Esophagus squamous epithelium (tissue), 5 donors: ENCODE measurements at regions not wholly inside any gene's neighbourhood (a gene's known extent, or its start where the extent isn't known, plus 50 kb on each side); places are given as distances from the start of the nearest gene placed in this dataset.

Source experiments
- DNase-seq: peaks from one replicate; lab custom pipeline; 2025; lab: John Stamatoyannopoulos, UW
- H3K27ac ChIP-seq, 4 donors: fragments of 200-600 bp; sonication (generic); one replicate each; pipeline ENCODE4 v1.5.1; 2016 to 2019; ENCODE audit warnings: mild to moderate bottlenecking in 1 of 4
- H3K27me3 ChIP-seq, 4 donors: fragments of 200-600 bp; sonication (generic); 1 replicate in 3 of 4; 2 replicates in 1 of 4; pipeline versions ENCODE4 v1.5.1 to v1.6.0; 2017 to 2021; ENCODE audit warnings: antibody characterized with exemption in 1 of 4
- H3K36me3 ChIP-seq, 3 donors: fragments of 200-600 bp; sonication (generic); one replicate each; pipeline ENCODE4 v1.5.1; 2016 to 2019
- H3K4me1 ChIP-seq, 3 donors: fragments of 200-600 bp; sonication (generic); one replicate each; pipeline ENCODE4 v1.5.1; 2017 to 2019
- H3K4me3 ChIP-seq, 4 donors: fragments of 200-600 bp; sonication (generic); 1 replicate in 3 of 4; 2 replicates in 1 of 4; pipeline ENCODE4 v1.5.1; 2016 to 2019; ENCODE audit warnings: mild to moderate bottlenecking in 2 of 4, moderate library complexity in 1 of 4
- H3K9me3 ChIP-seq, 3 donors: fragments of 200-600 bp; sonication (generic); one replicate each; pipeline ENCODE4 v1.5.1; 2016 to 2019
- CTCF ChIP-seq, 6 experiments: fragments of 450-650 bp in 4 of 6; fragments of 200-600 bp in 2 of 6; sonication (generic) in 2 of 6; IDR thresholded peaks; one replicate each; pipeline ENCODE4 v1.5.1; 2016 to 2019; ENCODE audit warnings: antibody characterized with exemption in 6 of 6, mild to moderate bottlenecking in 4 of 6, moderate library complexity in 4 of 6
- POLR2A ChIP-seq, 4 donors: fragments of 450-650 bp; IDR thresholded peaks; one replicate each; pipeline ENCODE4 v1.6.1; 2017; ENCODE audit warnings: antibody characterized with exemption in 4 of 4, mild to moderate bottlenecking in 4 of 4, moderate library complexity in 3 of 4
- WGBS, 2 donors: methylation state at CpG; one replicate each; pipeline ENCODE4 v1.1.5; 2018; 5-methylcytosine and 5-hydroxymethylcytosine counted together
- intact Hi-C: fragments of 100-400 bp; cut with DNase I; formaldehyde crosslinking; loops from one replicate; pipeline ENCODE4 v1.15.0; 2022
- donor health status: DM: yes; HTN: yes; CAD: no.

GRCh38 chr14:22488522-22489243, 100.3 kb downstream of the DAD1 start:
- H3K36me3 ChIP-seq: no peaks in the 10 kb centered on the region
- H3K9me3 ChIP-seq: no peaks in the 10 kb centered on the region
- DNase-seq: no peak
- TF ChIP-seq CTCF (IDR thresholded peaks at IDR 0.05) (no peak), POLR2A (IDR thresholded peaks at IDR 0.05) (no peak)
- no peak overlapping the region for H3K27ac ChIP-seq
- H3K4me1 ChIP-seq: peaks cover 0 to 58% (median 5%) of the 10 kb centered on the region in 3 donors
- peaks cover 0 to 53% (median 0%) of the 10 kb centered on the region in 4 donors for H3K27me3 ChIP-seq
- 71 to 89% methylated on average over 10 of the region's 10 CpGs for WGBS, 2 donors
- H3K4me3 ChIP-seq: no peak overlapping the region
- intact Hi-C loops: no loop called here

GRCh38 chr14:22487941-22488340, 101.1 kb downstream of the DAD1 start:
- peaks cover 0 to 53% (median 0%) of the 10 kb centered on the region in 4 donors for H3K27me3 ChIP-seq
- DNase-seq: no peak
- intact Hi-C loops: no loop called here
- peaks cover 0 to 50% (median 0%) of the 10 kb centered on the region in 3 donors for H3K4me1 ChIP-seq
- WGBS, 2 donors: 17% methylated on average over 1 of the region's 1 CpG; no CpG with 5 or more reads in 1 of the 2 donors
- H3K36me3 ChIP-seq: no peaks in the 10 kb centered on the region
- H3K4me3 ChIP-seq: no peak overlapping the region
- H3K9me3 ChIP-seq: no peaks in the 10 kb centered on the region
- no peak overlapping the region for H3K27ac ChIP-seq
- TF ChIP-seq POLR2A (IDR thresholded peaks at IDR 0.05): no peak
- no peak for TF ChIP-seq CTCF (IDR thresholded peaks at IDR 0.05)

- H3K27ac ChIP-seq: peak overlapping the region in 1 of 4 donors; percentile 13
- DNase-seq: no peak
- TF ChIP-seq CTCF (IDR thresholded peaks at IDR 0.05) (no peak), POLR2A (IDR thresholded peaks at IDR 0.05) (no peak)
- no peaks in the 10 kb centered on the region for H3K36me3 ChIP-seq
- 82 to 93% methylated on average over 1 of the region's 1 CpG for WGBS, 2 donors
- peaks cover 0 to 46% (median 0%) of the 10 kb centered on the region in 3 donors for H3K4me1 ChIP-seq
- peaks cover 0 to 53% (median 0%) of the 10 kb centered on the region in 4 donors for H3K27me3 ChIP-seq
- H3K4me3 ChIP-seq: no peak overlapping the region
- intact Hi-C loops: no loop called here
- H3K9me3 ChIP-seq: no peaks in the 10 kb centered on the region
These were observed 101.6 kb downstream of the DAD1 start for GRCh38 chr14:22487401-22487800.

- H3K4me1 ChIP-seq: peaks cover 0 to 46% (median 0%) of the 10 kb centered on the region in 3 donors
These were observed 102.3 kb downstream of the DAD1 start for GRCh38 chr14:22486675-22487074.

More at GRCh38 chr14:22486675-22487074, 102.3 kb downstream of the DAD1 start:
- Histone ChIP-seq H3K9me3 (no peaks in the 10 kb centered on the region), H3K36me3 (no peaks in the 10 kb centered on the region), H3K27me3 (peaks cover 0 to 55% (median 0%) of the 10 kb centered on the region in 4 donors), H3K4me3 (no peak overlapping the region), H3K27ac (peak overlapping the region in 1 of 4 donors; percentile 13)
- TF ChIP-seq CTCF (IDR thresholded peaks at IDR 0.05) (peak in 1 of 6 experiments; percentile 18), POLR2A (IDR thresholded peaks at IDR 0.05) (no peak)
- DNase-seq: no peak
- intact Hi-C loops: no loop called here
- 53 to 65% methylated on average over 4 to 5 of the region's 5 CpGs for WGBS, 2 donors
